Sigmoid colon (tissue), 6 donors: ENCODE measurements at regions not wholly inside any gene's neighbourhood (a gene's known extent, or its start where the extent isn't known, plus 50 kb on each side); places are given as distances from the start of the nearest gene placed in this dataset.

ENCODE experiments used
- DNase-seq: peaks from one replicate; pipeline ENCODE4 v3.0.0-alpha.2; 2019
- H3K27ac ChIP-seq, 4 donors: fragments of 200-600 bp; sonication (generic); one replicate each; pipeline ENCODE4 v1.5.1; 2016 to 2019; ENCODE audit warnings: mild to moderate bottlenecking in 1 of 4
- H3K27me3 ChIP-seq, 3 donors: fragments of 200-600 bp; sonication (generic); one replicate each; pipeline ENCODE4 v1.5.1; 2019; ENCODE audit warnings: mild to moderate bottlenecking in 1 of 3
- H3K36me3 ChIP-seq, 4 donors: fragments of 200-600 bp; sonication (generic); one replicate each; pipeline ENCODE4 v1.5.1; 2016 to 2019
- H3K4me1 ChIP-seq, 4 donors: fragments of 200-600 bp; sonication (generic); one replicate each; pipeline ENCODE4 v1.5.1; 2017 to 2019
- H3K4me3 ChIP-seq, 4 donors: fragments of 200-600 bp; sonication (generic); one replicate each; pipeline ENCODE4 v1.5.1; 2017 to 2019; ENCODE audit warnings: mild to moderate bottlenecking in 2 of 4, moderate library complexity in 1 of 4
- H3K9me3 ChIP-seq, 4 donors: fragments of 200-600 bp in 3 of 4; sonication (generic) in 3 of 4; one replicate each; pipeline versions ENCODE4 v1.5.1 to v1.6.1; 2013 to 2019
- EP300 ChIP-seq, 4 donors: sonication (generic); formaldehyde crosslinking; IDR thresholded peaks; one replicate each; pipeline ENCODE4 v1.6.1; 2017; ENCODE audit warnings: antibody characterized with exemption in 4 of 4
- POLR2A ChIP-seq, 2 donors: fragments of 450-650 bp; IDR thresholded peaks; one replicate each; pipeline ENCODE4 v1.6.1; 2016; ENCODE audit warnings: antibody characterized with exemption in 2 of 2, mild to moderate bottlenecking in 2 of 2, moderate library complexity in 2 of 2
- POLR2AphosphoS5 ChIP-seq, 4 donors: sonication (generic); formaldehyde crosslinking; IDR thresholded peaks; one replicate each; pipeline ENCODE4 v1.6.1; 2017; ENCODE audit warnings: antibody characterized with exemption in 4 of 4
- WGBS, 2 donors: extraction: QIAGEN DNeasy Blood & Tissue Kit; methylation state at CpG; one replicate each; pipeline ENCODE4 v1.1.7; 2013; 5-methylcytosine and 5-hydroxymethylcytosine counted together
- intact Hi-C: fragments of 100-400 bp; cut with DNase I; formaldehyde crosslinking; loops from one replicate; pipeline ENCODE4 v1.15.1; 2023
- TF ChIP-seq, protein P1 (sequence below), 4 experiments: fragments of 450-650 bp in 3 of 4; fragments of 200-600 bp in 1 of 4; IDR thresholded peaks; one replicate each; pipeline ENCODE4 v1.5.1; 2016 to 2019; ENCODE audit warnings: antibody characterized with exemption in 4 of 4, mild to moderate bottlenecking in 3 of 4, moderate library complexity in 2 of 4
- donor health status: healthy with polysubstance abuse.
- donor health status: healthy.

DNA sequence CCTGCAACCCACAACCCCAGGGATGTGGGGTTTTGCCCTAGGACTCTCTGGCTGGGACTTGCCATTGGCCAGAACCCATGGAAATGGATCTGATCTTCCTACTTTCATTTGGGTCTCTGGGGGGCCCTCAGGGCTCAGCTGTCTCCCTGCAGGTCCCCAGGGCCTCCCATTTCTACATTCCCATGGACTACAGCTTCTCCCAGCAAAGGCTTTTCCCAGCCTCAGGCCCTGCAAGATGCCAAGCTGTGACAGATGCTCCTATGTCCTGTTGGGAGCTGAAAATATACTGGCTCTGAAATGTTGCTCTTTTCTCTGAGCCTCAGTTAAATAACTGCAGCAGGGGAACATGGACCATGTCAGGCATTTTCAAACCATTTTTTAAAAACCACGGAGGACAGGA, 99.5 kb upstream of the IGSF21 start:
- DNase-seq: no peak
- Histone ChIP-seq H3K36me3 (no peaks in the 10 kb centered on the region), H3K27me3 (peaks cover 0 to 63% (median 7%) of the 10 kb centered on the region in 3 donors), H3K9me3 (no peaks in the 10 kb centered on the region), H3K4me1 (no peaks in the 10 kb centered on the region), H3K4me3 (no peak overlapping the region), H3K27ac (no peak overlapping the region)
- TF ChIP-seq, protein P1, sequence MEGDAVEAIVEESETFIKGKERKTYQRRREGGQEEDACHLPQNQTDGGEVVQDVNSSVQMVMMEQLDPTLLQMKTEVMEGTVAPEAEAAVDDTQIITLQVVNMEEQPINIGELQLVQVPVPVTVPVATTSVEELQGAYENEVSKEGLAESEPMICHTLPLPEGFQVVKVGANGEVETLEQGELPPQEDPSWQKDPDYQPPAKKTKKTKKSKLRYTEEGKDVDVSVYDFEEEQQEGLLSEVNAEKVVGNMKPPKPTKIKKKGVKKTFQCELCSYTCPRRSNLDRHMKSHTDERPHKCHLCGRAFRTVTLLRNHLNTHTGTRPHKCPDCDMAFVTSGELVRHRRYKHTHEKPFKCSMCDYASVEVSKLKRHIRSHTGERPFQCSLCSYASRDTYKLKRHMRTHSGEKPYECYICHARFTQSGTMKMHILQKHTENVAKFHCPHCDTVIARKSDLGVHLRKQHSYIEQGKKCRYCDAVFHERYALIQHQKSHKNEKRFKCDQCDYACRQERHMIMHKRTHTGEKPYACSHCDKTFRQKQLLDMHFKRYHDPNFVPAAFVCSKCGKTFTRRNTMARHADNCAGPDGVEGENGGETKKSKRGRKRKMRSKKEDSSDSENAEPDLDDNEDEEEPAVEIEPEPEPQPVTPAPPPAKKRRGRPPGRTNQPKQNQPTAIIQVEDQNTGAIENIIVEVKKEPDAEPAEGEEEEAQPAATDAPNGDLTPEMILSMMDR (IDR thresholded peaks at IDR 0.05): no peak
- TF ChIP-seq POLR2AphosphoS5 (IDR thresholded peaks at IDR 0.05): no peak
- no peak for TF ChIP-seq POLR2A (IDR thresholded peaks at IDR 0.05)
- TF ChIP-seq EP300 (IDR thresholded peaks at IDR 0.05): no peak
- WGBS, 2 donors: 78 to 87% methylated on average over 1 of the region's 1 CpG
- intact Hi-C loops: no loop called here

DNA sequence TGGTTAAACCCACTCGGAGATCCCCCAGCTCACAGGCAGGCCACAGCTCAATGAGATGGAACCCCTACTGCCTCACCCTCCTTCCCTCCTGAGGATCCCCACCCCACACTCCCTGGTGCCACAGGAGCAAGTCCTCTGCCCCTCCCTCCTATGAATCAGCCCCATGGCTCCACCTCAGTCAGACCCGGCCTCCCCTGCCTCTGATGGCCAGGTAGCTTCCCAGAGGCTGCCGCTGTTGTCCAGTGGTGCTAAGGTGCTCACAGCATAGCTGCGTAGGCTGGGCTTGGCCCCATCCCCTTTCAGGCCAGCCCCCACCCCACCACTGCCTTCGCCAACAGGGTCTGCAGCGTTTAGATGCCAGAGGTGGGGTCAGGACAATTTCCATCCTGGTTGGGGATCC, 98.5 kb upstream of the IGSF21 start:
- intact Hi-C loops: no loop called here
- no peaks in the 10 kb centered on the region for H3K36me3 ChIP-seq
- peaks cover 0 to 65% (median 7%) of the 10 kb centered on the region in 3 donors for H3K27me3 ChIP-seq
- TF ChIP-seq POLR2A (IDR thresholded peaks at IDR 0.05): no peak
- no peak for TF ChIP-seq POLR2AphosphoS5 (IDR thresholded peaks at IDR 0.05)
- TF ChIP-seq, protein P1 (IDR thresholded peaks at IDR 0.05): no peak
- no peak for TF ChIP-seq EP300 (IDR thresholded peaks at IDR 0.05)
- no peaks in the 10 kb centered on the region for H3K4me1 ChIP-seq
- 51 to 54% methylated on average over 6 of the region's 6 CpGs for WGBS, 2 donors
- no peak for DNase-seq
- no peak overlapping the region for H3K4me3 ChIP-seq
- H3K27ac ChIP-seq: no peak overlapping the region
- H3K9me3 ChIP-seq: no peaks in the 10 kb centered on the region

DNA sequence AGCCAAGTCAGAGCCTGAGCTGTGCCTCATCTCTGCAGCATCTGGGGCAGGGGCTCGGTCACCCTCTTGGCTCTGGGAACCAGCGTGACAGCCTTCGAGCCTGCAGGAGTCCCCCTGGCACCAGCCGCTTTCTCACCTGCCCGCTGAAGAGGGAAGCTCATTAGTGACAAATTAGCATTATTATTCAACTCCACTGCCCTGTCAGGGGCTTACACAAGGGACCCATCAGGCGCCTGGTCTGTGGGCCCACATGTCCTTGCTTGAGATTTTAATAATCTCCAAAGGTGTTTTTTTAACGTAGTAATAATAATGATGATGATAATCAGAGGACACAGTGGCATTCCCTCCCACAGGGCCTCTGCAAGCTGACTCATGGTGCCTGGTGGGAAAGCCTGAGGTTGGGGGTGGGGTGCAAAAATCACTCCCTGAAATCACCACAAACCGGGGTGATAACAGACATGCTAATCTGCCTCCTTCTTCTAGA, 98.1 kb upstream of the IGSF21 start:
- H3K4me3 ChIP-seq: no peak overlapping the region
- no peak overlapping the region for H3K27ac ChIP-seq
- 17 to 48% methylated on average over 8 of the region's 8 CpGs for WGBS, 2 donors
- no peak for TF ChIP-seq POLR2AphosphoS5 (IDR thresholded peaks at IDR 0.05)
- TF ChIP-seq, protein P1 (IDR thresholded peaks at IDR 0.05): no peak
- no peak for TF ChIP-seq EP300 (IDR thresholded peaks at IDR 0.05)
- TF ChIP-seq POLR2A (IDR thresholded peaks at IDR 0.05): no peak
- no peaks in the 10 kb centered on the region for H3K4me1 ChIP-seq
- intact Hi-C loops: no loop called here
- DNase-seq: no peak
- H3K9me3 ChIP-seq: no peaks in the 10 kb centered on the region
- peaks cover 0 to 65% (median 7%) of the 10 kb centered on the region in 3 donors for H3K27me3 ChIP-seq
- no peaks in the 10 kb centered on the region for H3K36me3 ChIP-seq

DNA sequence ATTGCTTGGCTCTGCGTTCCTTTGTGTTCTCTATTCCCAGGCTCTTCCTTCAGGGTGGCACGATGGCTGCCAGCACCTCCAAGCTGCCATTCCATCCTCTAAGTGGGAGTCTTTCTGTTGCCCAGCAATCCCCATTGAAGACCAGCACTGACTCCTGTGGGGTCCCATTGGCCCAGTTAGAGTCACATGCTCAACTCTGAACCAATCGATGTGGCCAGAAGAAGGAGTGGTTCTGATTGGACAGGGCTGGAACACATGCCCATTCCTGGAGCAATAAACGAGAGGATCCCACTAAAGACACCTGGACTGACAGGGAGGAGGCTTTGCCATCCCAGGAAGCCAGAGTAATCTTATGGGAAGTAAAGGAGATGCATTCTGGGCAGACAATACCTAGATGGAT, 97.2 kb upstream of the IGSF21 start:
- DNase-seq: no peak
- H3K27ac ChIP-seq: no peak overlapping the region
- 70 to 80% methylated on average over 4 of the region's 4 CpGs for WGBS, 2 donors
- peaks cover 0 to 65% (median 7%) of the 10 kb centered on the region in 3 donors for H3K27me3 ChIP-seq
- no peak for TF ChIP-seq EP300 (IDR thresholded peaks at IDR 0.05)
- no peak for TF ChIP-seq POLR2A (IDR thresholded peaks at IDR 0.05)
- TF ChIP-seq POLR2AphosphoS5 (IDR thresholded peaks at IDR 0.05): no peak
- TF ChIP-seq, protein P1 (IDR thresholded peaks at IDR 0.05): no peak
- H3K4me3 ChIP-seq: no peak overlapping the region
- intact Hi-C loops: no loop called here
- no peaks in the 10 kb centered on the region for H3K9me3 ChIP-seq
- no peaks in the 10 kb centered on the region for H3K4me1 ChIP-seq
- no peaks in the 10 kb centered on the region for H3K36me3 ChIP-seq

DNA sequence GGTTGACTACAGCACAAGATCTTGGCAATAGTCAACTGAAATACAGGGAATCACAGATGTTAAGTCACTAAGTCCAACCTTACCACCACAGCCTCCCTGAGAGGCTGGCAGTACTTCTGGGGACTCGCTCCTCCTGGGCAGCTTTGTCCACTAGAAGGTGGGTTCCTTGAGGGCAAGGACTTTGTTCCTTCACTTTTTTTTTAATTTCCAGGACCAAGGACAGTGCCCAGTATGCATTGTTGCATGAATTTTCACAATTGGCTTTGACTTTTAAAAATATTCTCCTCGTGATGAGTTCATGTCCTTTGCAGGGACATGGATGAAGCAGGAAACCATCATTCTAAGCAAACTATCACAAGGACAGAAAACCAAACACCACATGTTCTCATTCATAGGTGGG, 96.7 kb upstream of the IGSF21 start:
- Histone ChIP-seq H3K27ac (no peak overlapping the region), H3K36me3 (no peaks in the 10 kb centered on the region), H3K27me3 (peaks cover 0 to 61% (median 7%) of the 10 kb centered on the region in 3 donors), H3K9me3 (no peaks in the 10 kb centered on the region), H3K4me1 (no peaks in the 10 kb centered on the region), H3K4me3 (no peak overlapping the region)
- intact Hi-C loops: no loop called here
- TF ChIP-seq POLR2AphosphoS5 (IDR thresholded peaks at IDR 0.05): no peak
- no peak for TF ChIP-seq EP300 (IDR thresholded peaks at IDR 0.05)
- TF ChIP-seq POLR2A (IDR thresholded peaks at IDR 0.05): no peak
- TF ChIP-seq, protein P1 (IDR thresholded peaks at IDR 0.05): no peak
- WGBS, 2 donors: 40 to 57% methylated on average over 2 of the region's 2 CpGs
- no peak for DNase-seq
